Stimulated activated CD8-positive, alpha-beta memory T cell treated with anti-CD3 and anti-CD28 coated beads, Interleukin-4, amount 100 ng/mL, for 48 hours (primary cell): ENCODE measurements at regions not wholly inside any gene's neighbourhood (a gene's known extent, or its start where the extent isn't known, plus 50 kb on each side); places are given as distances from the start of the nearest gene placed in this dataset.

Experiments used
- DNase-seq: peaks from one replicate; pipeline ENCODE4 v3.0.0-alpha.2; 2020

DNA sequence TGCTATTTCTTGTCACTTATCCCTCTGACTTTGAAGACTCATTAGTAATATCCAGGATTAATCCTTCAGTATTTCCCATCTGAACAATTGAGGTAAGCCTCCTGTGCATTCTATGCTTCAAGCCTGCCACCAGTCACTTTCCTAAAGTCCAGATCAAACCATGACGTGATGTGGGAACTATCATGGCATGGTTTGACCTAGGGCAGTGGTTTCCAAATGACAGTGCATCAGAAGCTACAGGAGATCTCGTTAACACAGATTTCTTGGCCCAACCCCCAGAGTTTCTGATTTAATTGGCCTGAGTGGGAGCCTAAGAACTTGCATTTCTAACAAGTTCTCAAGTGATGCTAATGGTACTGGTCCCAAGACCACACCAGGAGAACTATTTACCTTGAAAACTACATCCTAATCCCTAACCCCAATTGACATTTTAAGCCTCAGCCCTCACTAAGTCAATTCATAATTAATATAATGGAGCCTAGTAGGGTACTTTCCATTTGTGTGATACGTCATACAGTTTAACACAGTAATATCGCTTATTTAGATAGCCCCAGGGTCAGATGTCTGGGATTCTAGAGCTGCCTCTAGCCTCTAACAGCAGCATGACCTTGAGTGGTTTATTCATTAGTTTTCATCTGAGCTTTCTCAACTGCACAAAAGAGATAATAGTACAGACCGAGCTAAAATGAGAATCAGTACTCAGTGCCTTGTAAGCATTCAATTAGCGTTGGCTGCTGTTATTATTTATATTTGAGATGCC is 907.6 kb downstream of the TFAP2A start:
- no peak for DNase-seq

DNA sequence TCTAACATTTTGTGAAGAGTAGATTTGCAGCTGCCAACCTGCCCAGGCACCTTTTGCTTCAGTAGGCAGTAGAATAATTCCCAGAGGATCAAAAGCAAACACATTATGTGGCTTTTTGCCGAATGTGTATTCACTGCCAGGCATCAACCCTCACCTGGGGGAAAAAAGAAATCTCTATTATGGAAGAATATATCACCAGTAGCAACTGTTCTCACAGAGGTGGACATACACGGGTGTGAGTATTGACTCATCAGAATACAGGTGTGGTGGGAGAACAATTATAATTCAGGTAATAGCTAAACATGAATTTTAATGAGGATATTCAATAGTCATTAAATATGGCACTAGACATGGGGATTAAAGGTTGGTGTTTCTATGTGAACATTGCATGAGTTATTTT is 910.7 kb downstream of the TFAP2A start:
- no peak for DNase-seq

DNA sequence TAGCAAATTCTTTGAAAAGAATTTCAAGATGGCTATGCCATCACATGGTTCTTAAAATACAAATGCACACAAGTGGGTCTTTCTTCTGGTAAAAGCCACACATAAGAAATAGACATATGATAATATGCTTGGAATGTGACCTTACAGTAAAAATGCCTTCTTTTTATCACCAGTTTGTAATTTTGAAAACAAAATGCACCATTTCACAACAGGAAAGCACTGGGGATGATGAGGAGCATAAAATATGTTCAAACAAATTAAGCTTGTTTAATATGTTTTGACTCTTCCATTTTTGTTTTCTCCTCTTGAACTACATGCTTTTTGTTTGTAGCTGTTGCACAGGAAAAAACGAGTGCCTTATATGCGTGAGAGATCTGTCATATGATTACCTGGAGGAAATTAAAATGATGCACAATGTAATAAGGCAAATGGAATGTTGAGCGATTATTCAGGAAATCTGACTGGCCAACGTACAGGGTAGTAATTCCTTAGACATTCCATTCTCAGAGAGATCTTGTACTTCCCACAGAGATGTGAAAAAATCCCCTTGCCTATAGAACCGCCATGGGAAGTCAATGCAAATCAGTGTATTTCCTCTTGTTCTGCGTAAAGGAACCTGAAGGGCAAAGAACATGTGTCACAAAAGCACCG is 911.6 kb downstream of the TFAP2A start:
- no peak for DNase-seq

DNA sequence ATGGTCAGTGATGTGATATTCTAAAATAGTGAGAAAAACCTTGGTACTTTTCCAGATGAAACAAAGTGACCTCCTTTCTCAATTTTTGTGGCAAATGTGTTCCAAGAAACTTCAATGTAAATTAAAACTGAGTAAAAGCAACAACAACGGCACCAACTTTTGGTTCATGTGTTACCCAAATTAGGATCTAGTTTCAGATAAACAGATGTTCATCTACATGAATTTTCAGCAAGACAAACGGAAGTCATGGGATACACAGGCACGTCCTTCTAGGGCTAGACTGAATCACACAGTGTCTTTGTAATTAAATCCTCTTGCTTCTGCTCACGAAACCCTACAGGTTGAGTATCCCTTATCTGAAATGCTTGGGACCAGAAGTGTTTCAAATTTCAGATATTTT is 915.2 kb downstream of the TFAP2A start:
- no peak for DNase-seq

DNA sequence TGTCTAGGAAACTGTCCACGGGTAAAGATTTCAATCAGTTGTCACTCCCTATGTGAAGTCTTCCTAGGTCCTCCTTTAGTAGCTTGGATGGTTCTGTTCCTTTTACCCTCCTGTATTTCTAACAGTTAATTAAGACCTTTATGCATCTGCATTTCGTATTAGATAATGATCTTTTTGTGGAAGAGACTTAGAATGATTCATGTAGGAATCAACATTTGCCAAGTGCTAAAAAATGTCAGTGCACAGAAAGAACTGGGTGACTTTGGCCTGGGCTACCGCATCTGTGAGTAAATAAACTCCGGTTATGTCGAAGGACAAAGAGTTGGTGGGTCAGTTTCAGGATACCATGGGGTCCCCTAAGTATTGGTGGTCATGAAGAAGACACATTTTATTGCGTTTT is 918.0 kb downstream of the TFAP2A start:
- DNase-seq, result no peak

DNA sequence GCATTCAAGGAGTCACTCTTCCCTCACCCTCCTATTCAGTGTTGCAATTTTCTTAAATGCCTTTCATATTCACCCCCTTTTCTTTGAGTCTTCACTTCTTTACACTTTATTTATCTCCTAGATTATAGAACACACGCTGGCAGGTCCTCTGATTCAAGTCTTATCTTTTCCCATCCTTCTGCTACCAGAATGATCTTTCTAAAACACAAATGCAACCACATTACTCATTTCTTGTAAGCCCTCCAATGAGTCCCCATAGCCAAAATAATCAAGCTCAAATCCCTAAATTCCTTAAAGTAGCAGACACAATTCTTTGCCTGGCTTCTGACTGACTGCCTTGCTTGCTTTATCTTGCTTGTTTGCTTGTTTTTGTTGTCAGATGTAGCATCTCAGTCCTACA is 920.0 kb downstream of the TFAP2A start:
- no peak for DNase-seq

DNA sequence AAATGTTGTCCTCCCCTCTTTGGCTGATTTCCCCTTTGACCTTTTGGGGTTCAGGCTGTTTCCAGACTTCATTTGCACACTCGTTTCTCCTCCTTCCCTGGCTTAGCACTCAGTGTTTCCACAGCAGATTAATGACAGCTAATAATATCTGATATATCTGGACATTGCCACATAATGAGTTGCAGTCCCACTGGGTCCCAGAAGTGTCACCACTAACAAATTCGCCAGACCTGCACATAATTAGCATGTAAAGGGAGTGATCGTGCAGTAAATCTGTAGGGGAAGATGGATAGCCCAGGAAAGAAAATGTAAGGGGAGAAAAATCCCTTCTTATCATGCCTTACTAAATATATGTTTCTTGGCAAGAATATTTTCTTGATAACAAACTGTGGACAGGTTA is 922.1 kb downstream of the TFAP2A start:
- DNase-seq, result no peak

DNA sequence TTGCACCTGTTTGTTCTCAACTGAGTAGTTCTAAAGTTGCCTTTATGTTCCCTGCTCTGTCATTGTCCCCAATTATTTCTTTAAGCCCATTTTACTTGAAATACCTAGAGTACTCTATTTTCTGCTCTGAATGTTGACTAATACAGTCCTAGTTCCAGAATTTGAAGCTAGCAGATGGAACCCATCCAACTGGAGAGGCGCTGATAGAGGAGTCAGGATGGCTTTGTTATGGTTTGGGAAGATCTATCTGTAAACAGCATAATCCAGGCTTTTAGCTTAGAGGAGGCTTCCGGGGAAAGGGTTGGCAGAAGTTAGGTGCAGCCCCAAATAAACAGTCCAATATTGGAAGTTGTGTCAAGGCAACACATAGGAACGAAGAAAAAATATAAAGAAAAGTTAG is 927.7 kb downstream of the TFAP2A start:
- no peak for DNase-seq

DNA sequence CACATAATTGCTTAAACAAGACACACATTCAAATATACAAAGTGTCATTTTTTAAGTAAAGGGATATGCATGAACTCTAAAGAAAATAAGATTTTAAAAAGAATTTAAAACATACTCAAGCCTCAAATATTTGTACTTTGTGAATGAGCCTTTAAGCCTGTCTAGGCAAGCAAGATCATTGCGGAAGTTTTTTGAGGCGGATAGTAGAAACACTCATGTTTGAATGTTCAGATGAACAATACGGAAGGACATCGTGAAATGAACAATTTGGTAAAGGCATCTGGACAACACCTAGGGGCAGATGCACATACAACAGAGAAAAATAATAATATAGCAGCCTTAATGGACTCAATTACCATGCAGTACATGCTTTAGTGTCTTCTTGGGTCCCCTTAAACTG is 928.9 kb downstream of the TFAP2A start:
- DNase-seq, result no peak

DNA sequence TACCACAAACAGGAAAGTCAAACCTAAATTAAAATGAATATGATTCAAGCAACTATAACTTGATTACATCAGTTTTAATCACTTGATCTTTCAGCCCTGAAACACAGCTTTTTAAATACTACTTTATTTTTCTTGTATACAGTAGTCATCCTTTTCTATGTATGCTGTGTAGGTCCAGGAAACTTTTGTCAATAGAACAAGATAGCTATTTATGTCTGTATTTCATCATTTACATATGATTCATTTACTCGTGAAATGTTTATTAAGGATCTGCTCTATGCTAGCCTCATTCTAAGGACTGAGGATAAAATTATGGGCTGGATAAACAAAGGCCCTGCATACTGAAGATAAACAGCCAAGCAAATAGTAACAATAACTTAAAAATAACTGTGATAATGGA is 930.2 kb downstream of the TFAP2A start:
- DNase-seq, result no peak

DNA sequence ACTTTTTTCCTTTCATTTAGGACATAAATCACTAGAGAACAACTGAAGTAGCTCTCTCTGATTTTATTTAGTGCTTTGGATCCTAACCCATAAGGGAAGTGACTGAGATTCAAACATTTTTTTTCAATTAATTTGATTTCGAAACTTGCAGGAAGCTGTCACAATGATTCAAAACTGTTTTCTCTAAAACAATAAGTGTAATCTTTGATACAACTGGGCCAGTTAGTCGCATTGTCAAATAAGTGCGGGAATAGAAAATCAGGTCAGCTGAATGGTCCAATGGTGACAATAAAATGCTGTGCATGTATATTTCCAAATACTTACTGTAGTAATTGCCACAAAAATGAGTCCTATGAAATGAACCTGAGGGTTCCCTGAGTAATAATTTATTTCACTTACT is 930.8 kb downstream of the TFAP2A start:
- no peak for DNase-seq

DNA sequence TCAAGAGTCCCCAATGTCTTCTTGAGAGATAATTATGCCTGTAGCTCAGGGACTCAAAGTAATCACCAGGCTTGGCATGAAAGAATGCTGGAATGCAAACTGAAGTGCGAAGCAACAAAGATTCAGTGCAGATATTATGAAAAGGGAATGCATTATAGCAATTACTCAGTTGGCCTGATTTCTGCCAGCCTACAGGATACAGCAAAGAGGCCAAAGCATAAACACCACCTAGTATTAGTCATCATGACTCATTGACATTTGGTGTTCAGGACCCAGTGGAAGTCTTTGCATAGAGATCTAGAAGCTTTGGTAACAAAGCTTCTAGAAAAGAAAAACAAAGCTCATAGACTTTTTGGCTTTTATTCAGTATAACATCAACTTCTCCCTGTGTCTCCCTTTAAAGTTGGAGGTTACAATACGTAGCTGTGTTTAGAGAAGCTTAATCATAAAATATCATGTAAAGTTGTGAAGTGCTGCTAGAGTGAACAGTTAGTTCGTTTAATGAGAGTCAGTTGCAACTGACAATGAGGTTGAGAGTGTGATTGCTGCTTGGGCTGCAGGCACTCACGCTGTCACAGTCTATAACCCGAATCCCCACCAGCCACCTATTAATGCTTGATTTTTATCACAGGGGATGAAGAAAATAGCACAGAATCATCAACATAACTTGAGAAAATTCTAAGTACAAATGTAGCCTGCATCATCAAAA is 932.7 kb downstream of the TFAP2A start:
- DNase-seq, result no peak

DNA sequence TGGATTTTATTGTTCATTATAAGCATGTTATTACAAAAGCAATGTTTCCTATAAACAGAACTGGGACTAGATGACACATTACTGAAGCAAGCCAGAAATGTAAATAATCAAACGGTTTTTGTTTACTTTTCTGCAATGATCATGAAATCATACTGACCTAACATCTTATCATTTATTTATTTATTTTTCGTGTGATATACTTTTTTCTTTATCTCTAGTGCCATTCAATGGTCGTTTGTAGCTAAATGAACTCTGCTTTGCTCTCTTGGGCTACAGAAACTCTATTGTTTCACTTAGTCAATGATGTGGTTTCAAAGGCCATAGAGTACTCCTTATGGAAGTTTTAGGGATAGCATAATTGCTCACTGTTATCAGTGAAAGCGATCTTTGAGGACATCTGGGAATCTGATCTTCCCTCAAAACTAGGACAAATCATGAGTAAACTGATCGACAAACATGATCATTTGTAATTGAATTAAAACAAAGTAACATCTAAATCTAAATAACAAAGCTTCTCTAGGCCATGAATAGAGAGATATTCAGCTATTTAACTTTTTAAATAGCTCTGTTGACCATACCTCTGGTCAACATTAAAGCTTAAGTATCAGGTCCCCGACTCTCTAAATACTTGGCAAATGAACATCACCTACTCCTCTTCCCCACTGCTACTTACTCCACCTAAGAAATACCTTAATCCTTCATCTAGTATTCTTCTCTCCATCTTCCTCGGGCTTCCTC is 933.4 kb downstream of the TFAP2A start:
- DNase-seq, result no peak

DNA sequence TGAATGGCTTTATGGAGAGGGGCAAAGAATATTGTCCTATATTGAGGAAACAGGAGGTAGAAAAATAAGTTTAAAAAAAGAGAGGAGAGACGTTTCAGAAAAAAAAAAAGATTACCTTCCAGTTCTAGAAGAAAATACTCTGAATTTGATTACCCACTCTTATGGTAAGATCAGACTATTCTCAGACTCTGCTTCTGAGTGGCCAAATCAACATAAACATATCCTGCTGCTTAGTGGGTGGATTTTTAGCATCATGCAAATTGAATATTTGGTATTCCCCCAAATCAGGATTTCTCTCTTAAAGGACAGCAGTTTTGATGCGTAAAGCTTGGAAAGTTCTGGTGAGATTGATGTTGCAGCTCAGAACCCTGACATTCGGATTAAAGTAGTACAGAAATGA is 946.6 kb downstream of the TFAP2A start:
- no peak for DNase-seq

DNA sequence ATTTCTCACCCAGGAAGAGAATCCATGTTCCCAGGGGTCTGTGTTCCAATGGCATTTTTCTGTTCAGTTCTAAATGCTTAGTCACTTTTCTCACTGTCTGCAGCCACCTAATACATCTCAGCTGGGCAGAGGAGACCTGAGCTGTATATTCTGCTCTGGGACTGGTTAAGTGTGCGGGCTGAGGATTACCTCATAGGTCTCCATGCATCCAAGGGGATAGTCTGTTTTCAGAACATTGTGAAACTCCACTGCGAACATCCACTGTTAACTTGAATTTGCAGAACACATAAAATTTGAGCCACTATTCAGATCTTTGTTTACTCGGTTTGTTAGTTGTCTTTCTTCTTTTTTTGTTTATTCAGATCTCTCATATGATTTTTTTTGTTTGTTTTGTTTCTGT is 947.1 kb downstream of the TFAP2A start:
- DNase-seq, result no peak

DNA sequence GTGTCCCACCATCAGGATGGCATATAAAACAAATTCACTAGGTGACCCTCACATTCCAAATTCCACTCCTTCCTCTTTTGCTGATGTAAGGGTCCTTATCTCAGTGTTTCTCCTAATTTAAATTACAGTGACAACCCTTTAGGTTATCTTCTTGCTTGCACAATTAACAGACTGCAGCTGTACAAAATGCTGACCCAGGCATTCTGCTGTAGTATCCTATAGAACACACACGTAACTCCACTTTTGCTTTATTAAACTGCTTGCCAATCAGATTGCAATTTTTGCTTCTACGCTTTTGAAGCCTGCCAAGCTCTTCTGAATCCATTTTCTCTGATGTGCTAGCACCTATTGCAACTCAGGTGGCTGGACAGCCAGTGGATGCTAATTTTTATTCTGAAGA is 950.3 kb downstream of the TFAP2A start:
- DNase-seq, result no peak

DNA sequence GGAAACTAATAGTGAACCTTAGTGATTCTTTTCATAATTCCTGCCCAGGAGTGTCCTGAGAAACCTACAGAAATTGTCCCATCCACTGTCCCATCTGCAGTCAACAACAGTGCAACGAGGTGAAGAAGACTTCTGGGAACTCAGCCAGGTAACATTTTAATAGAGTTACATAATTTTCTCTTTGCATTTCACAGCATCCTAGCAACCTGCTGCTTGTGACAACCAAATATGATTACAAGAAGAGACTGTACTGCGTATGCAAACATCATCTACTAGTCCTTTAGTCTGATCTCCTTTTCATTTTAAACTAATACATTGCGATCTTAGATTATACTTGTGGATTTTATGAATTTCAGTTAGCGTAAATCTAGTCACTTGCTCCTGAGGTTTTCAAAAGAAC is 951.6 kb downstream of the TFAP2A start:
- DNase-seq, result no peak

DNA sequence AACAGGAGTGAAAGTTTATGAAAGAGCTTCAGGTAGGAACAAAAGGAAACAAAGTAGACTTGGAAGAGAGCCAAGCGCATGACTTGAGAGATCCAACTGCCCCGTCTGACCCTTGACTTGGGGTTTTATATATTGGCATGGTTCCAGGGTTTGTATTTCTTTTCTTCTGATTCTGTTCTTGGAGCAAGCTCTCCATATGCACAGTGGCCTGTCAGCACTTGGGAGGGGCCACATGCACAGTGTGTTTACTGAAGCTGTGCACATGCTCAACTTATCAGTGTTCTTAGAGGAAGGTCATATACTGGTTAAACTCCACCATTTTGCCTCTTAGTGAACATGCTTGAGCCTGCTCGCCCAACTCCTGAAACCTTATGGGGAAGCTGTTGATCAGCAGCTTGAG is 953.7 kb downstream of the TFAP2A start:
- no peak for DNase-seq

DNA sequence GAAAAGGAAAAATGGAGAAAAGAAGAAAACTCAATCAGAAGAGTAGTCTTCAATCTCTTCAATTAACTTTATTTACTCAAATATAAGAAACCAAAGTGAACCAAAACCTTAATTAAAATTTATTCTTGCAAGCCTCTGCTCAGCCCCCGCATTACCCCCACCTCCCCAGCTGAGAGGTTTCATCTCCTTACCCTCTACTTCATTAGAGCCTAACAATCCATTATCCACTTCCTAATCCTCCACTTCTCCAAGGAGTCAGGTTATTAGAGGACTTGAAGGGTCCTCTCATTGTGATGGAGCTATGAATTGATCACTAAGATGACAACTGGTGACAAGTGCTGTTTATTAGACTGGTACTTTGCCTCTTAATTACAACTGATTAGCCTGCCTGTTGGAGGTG is 956.5 kb downstream of the TFAP2A start:
- DNase-seq, result no peak

DNA sequence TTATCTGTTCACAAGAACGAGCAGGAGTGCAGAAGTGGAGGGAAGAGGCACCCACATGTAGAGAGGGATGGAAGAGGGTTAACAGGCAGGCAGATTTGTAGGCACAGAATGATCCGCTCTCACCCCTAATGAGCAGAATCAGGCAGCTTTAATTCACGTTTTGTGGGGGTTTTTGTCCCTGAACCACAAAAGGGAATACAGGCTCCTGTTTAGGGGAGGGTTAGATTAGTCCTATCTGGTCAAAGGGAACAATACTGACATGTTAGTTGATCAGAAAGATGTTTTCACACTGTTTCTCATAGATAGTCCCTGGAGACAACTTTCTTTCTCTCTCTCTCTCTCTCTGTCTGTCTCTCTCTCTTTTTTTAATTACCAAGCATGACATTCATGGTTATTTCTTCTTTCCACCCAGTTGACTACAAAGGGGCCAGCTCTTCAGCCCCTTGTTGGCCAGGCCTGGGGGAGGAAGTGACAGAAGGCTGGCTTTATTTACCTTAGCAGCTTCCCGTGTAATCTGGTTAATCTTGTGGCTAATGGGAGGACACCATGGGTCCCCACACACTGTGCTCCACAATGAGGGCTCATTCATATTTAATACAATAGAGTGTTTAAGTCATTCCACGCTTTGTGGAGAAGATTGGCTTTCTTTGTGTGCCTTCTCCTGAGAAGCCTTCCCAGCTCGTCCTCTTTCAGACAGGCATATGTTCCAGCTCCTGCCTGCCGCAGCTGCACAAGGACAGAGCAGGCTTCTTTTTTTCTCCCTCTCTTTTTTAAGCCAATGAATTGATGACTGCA is 958.8 kb downstream of the TFAP2A start:
- DNase-seq, result no peak

DNA sequence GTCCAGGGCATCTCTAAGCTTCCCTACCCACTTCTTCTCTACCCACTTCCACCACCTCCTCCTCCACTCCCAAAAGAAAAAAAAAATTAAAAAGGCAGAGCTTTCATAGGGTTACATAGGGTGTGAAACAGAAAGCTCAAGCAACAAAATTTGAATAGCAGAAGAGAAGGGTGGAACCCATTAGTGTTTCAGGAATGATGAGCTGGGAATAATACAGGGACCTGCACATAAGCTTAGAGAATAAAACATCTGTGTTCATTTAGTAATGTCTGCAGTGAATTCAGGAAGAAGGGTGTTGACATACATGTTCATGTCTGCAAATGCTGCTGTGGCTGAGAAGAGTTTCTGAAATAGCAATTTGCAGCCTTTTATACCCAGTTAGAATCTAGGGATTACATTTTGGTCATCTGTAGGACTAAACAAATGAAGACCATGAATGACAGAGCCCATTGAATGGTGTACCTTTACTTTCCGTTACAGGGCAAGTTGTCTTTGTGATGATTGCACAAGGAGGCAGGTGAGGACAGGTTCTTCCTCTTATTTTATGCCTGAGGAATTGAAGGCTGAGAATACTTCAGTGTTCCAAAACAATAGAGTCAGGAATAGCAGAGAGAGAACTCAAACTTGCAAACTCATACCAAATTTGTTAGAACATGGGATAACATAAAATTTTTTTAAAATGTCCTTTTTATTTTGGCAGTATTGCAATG is 975.1 kb downstream of the TFAP2A start:
- DNase-seq, result no peak

DNA sequence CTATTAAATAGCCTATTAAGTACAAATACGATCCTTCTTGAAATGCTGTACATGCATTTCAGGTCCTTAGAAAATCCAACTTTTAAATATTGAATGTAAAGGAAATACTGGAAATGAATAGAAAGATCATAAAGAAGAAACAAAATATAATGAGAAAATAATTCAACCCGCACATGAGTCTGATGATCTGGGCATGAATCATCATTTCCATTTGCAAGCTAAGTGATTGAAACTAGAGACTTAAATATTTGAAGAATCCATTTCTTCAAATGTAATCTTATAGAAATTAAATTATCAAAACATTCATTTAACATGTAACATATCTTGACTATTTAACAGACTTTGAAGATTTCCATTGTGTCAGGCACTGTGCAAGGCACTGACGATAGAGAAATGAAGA is 977.0 kb downstream of the TFAP2A start:
- no peak for DNase-seq
